ENCODE measurements at regions not wholly inside any gene's neighbourhood (a gene's known extent, or its start where the extent isn't known, plus 50 kb on each side); places are given as distances from the start of the nearest gene placed in this dataset.

GRCh38 chr5:74432216-74432615 is 208.3 kb downstream of the ENC1 start:
- TF ChIP-seq, protein P1, sequence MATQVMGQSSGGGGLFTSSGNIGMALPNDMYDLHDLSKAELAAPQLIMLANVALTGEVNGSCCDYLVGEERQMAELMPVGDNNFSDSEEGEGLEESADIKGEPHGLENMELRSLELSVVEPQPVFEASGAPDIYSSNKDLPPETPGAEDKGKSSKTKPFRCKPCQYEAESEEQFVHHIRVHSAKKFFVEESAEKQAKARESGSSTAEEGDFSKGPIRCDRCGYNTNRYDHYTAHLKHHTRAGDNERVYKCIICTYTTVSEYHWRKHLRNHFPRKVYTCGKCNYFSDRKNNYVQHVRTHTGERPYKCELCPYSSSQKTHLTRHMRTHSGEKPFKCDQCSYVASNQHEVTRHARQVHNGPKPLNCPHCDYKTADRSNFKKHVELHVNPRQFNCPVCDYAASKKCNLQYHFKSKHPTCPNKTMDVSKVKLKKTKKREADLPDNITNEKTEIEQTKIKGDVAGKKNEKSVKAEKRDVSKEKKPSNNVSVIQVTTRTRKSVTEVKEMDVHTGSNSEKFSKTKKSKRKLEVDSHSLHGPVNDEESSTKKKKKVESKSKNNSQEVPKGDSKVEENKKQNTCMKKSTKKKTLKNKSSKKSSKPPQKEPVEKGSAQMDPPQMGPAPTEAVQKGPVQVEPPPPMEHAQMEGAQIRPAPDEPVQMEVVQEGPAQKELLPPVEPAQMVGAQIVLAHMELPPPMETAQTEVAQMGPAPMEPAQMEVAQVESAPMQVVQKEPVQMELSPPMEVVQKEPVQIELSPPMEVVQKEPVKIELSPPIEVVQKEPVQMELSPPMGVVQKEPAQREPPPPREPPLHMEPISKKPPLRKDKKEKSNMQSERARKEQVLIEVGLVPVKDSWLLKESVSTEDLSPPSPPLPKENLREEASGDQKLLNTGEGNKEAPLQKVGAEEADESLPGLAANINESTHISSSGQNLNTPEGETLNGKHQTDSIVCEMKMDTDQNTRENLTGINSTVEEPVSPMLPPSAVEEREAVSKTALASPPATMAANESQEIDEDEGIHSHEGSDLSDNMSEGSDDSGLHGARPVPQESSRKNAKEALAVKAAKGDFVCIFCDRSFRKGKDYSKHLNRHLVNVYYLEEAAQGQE (IDR thresholded peaks at IDR 0.05; ENCODE audit: low read depth) = no peak
- TF ChIP-seq CEBPB (IDR thresholded peaks at IDR 0.05) (no peak), TAF1 (IDR thresholded peaks at IDR 0.05; ENCODE audit: low read depth) (no peak), TEAD4 (IDR thresholded peaks at IDR 0.05) (no peak), RAD21 (IDR thresholded peaks at IDR 0.05; ENCODE audit: low read depth) (no peak), CREB1 (IDR thresholded peaks at IDR 0.05; ENCODE audit: low read depth) (no peak), EGR1 (IDR thresholded peaks at IDR 0.05) (no peak)
- TF ChIP-seq, protein P2, sequence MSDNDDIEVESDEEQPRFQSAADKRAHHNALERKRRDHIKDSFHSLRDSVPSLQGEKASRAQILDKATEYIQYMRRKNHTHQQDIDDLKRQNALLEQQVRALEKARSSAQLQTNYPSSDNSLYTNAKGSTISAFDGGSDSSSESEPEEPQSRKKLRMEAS (IDR thresholded peaks at IDR 0.05) = no peak
